GM10248 (cell line): ENCODE measurements at regions not wholly inside any gene's neighbourhood (a gene's known extent, or its start where the extent isn't known, plus 50 kb on each side); places are given as distances from the start of the nearest gene placed in this dataset.

Experiments
- CTCF ChIA-PET: fragments of 300-600 bp; sonication (Branson Sonifier 250); formaldehyde crosslinking; extraction: SDS; loops from one replicate; lab custom pipeline; 2021; ENCODE audit warnings: antibody characterized with exemption; lab: Yijun Ruan, JAX
- POLR2A ChIA-PET: fragments of 350-650 bp; sonication (Branson Sonifier 250); formaldehyde crosslinking; extraction: SDS; loops from one replicate; lab custom pipeline; 2020; ENCODE audit warnings: antibody characterized with exemption; lab: Yijun Ruan, JAX
- DNase-seq: peaks from one replicate; pipeline ENCODE4 v3.0.0; 2012; ENCODE audit errors: extremely low spot score
- TF ChIP-seq, protein P1 (sequence below): IDR thresholded peaks from 2 replicates; pipeline ENCODE4 v1.5.1; 2012; ENCODE audit warnings: mild to moderate bottlenecking, low read depth; ENCODE audit errors: extremely low read depth, missing control alignments, control extremely low read depth

DNA sequence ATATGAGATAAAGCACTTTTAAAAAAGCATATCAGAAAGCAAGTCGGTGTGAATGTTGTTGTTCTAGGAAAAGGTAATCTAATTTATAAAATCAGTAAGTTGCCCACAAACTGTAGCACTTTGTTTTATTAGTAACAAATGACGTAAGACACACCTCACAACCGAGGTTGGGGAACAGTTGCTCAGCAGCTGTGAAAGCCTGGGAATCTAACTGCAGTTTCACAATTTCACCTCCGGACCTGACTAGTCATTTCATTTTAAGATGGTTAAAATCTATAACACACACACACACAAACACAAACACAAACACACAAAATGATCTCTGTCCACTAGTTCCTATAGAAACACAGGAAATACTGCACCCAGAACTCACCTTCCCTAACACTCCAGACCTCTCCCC lies 406.7 kb upstream of the NR2F2 start:
- TF ChIP-seq, protein P1, sequence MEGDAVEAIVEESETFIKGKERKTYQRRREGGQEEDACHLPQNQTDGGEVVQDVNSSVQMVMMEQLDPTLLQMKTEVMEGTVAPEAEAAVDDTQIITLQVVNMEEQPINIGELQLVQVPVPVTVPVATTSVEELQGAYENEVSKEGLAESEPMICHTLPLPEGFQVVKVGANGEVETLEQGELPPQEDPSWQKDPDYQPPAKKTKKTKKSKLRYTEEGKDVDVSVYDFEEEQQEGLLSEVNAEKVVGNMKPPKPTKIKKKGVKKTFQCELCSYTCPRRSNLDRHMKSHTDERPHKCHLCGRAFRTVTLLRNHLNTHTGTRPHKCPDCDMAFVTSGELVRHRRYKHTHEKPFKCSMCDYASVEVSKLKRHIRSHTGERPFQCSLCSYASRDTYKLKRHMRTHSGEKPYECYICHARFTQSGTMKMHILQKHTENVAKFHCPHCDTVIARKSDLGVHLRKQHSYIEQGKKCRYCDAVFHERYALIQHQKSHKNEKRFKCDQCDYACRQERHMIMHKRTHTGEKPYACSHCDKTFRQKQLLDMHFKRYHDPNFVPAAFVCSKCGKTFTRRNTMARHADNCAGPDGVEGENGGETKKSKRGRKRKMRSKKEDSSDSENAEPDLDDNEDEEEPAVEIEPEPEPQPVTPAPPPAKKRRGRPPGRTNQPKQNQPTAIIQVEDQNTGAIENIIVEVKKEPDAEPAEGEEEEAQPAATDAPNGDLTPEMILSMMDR = no peak
- POLR2A ChIA-PET = no interaction called here
- CTCF ChIA-PET = interaction anchor here (1.3 kb wide), 1 partner anchor 19 kb away, joined by 3 read pairs; no protein-coding TSS in a partner anchor
- DNase-seq = no peak

DNA sequence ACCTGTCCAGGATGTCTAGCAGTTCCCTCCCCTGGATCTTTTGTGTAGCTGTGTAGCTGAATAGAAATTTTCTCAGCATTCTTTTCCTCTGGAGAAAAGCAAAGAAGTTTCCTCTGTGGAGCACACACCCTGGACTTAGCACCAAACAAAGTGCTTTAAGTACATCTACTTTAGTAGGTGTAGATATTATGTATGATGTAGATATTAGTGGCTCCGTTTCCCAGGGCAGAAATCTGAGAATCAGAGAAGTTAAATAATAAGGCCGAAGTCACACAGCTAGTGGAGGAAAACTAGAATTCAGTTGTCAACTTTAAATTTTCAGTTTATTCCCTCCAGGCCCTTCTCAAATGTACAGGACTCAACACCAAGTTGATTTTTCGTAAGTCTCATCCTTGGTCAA lies 401.7 kb upstream of the NR2F2 start:
- CTCF ChIA-PET = interaction anchor here (1.0 to 2.3 kb wide), 4 partner anchors 8 to 307 kb away, joined by 3 to 6 read pairs (median 3); no protein-coding TSS in a partner anchor
- TF ChIP-seq, protein P1 = no peak
- DNase-seq = no peak
- POLR2A ChIA-PET = no interaction called here

DNA sequence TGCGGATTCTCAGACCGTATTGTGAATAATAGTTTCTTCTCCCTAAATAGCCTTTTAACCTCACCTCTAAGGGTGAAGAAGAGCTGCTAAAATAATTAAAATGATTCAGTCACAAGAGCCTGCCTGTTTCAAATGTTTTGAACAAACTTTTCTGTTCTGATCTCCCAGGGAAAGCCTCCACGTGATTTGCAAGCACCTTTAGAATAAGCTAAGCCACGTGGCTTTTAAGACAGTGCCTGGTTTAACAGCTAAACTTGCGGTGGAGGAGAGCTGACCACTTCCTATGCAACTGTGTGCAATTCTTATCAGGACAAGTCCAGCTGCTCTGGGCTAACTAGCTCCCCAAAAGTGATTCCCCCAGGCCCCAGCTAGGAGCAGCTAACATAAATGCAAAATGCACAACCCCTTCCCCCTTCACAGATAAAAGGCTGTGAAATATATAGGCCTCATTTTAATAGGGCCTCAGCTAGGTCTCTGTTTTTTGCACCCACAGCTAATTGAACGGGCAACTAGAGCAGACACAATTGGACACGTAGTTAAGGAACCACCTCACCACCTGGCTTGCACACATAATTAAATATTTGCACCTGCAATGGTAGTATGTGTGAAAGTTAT lies 401.2 kb upstream of the NR2F2 start:
- DNase-seq = no peak
- TF ChIP-seq, protein P1 = no peak
- POLR2A ChIA-PET = no interaction called here
- CTCF ChIA-PET = interaction anchor here (1.0 to 2.3 kb wide), 4 partner anchors 8 to 306 kb away, joined by 3 to 6 read pairs (median 3); no protein-coding TSS in a partner anchor

DNA sequence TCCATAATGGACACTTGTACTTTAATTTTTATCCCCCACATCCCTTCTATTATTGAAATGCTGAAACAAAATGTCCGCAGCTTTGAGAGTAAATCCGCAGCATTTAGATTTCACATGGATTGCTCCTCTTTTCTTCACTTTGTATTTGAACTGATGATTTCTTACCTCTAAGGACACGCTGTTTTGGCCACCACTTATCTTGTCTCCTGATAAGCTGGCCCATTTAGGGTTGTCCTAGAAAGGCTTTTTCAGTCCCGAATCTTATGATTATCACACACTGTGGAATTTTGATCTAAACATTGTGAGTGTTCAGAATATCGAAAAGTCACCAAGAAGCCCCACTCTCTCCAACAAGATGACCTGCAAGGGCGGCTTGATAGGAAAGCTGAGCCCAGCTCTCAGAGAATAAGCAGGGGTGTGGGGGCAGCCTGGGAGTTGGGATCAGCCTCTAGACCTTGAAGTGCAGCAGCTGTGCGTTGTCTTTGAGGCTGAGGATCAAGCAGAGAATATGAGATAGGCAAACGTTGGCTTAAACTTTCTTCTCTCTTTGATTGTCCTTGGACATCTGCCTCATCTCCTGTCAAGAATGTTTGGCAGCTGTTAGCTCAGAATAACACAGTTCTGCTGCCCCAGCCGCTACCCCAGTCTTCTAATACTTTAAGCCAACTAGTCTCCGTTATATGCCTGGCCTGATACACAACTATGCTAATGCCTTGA lies 399.7 kb upstream of the NR2F2 start:
- no peak for DNase-seq
- TF ChIP-seq, protein P1 = no peak
- ChIA-PET CTCF (interaction anchor here (0.7 to 1.8 kb wide), 2 partner anchors 8 to 73 kb away, joined by 3 to 5 read pairs; no protein-coding TSS in a partner anchor), POLR2A (no interaction called here)

DNA sequence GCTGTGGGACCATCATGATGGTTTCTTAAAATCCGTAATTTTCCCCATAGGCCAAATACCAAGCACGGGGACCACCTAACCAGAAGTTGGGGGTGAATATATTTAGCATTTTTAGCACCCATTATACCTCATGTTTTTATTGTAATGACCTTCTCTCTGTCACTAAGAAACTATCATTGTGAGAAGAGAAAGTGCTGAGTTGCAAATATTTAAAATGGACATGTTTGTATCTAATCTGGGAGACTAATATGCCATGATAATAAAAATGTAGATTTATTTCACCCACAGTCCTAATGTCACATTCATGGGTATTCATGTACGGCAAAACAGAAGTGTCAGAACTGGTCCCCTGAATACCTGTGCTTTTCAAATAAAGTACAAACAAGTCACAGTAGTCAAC lies 398.9 kb upstream of the NR2F2 start:
- CTCF ChIA-PET = interaction anchor here (0.7 to 1.8 kb wide), 2 partner anchors 9 to 74 kb away, joined by 3 to 5 read pairs; no protein-coding TSS in a partner anchor
- POLR2A ChIA-PET = no interaction called here
- TF ChIP-seq, protein P1 = no peak

DNA sequence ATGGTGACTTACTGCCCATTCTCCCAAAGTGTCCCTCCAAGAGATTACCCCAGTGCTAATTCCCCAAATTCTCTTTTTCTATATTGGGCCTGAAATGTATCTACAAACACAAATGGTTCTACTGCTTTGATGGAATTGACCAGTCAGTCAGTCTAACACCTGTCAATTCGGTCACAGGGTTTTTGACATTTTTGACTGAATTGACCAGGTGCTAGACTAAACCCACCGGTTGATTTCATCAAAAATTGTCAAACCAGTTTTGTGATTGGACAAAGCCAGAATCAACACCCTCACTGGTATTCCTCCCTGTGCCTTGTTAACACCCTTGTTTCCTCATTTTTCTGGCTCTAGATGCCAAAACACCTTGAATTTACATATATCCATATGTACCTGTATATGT lies 398.4 kb upstream of the NR2F2 start:
- ChIA-PET CTCF (interaction anchor here (1.8 kb wide), 1 partner anchor 10 kb away, joined by 5 read pairs; no protein-coding TSS in a partner anchor), POLR2A (no interaction called here)
- DNase-seq = no peak
- TF ChIP-seq, protein P1 = no peak

More for the DNA sequence above, 398.9 kb upstream of the NR2F2 start:
- no peak for DNase-seq
